ENCODE measurements at regions not wholly inside any gene's neighbourhood (a gene's known extent, or its start where the extent isn't known, plus 50 kb on each side); places are given as distances from the start of the nearest gene placed in this dataset.

DNA sequence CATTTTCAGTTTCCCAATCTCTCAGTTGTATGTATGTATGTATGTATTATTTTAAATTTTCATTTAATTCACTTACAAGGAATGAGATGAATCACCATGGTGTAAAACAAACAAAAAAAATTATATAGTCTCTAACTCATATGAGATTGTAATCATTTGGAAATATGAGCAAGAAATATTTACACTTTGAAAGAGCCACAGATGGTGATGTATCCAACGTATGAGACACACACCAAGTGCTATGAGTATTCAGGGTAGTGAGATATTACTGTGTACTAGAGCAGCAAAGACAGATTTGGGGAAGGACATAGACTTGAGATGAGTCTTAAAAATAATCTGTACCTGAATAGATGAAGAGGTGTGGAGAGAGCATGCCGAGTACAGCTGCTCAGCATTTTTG, 1154.4 kb downstream of the RAPGEF2 start:
- TF ChIP-seq, protein P1, sequence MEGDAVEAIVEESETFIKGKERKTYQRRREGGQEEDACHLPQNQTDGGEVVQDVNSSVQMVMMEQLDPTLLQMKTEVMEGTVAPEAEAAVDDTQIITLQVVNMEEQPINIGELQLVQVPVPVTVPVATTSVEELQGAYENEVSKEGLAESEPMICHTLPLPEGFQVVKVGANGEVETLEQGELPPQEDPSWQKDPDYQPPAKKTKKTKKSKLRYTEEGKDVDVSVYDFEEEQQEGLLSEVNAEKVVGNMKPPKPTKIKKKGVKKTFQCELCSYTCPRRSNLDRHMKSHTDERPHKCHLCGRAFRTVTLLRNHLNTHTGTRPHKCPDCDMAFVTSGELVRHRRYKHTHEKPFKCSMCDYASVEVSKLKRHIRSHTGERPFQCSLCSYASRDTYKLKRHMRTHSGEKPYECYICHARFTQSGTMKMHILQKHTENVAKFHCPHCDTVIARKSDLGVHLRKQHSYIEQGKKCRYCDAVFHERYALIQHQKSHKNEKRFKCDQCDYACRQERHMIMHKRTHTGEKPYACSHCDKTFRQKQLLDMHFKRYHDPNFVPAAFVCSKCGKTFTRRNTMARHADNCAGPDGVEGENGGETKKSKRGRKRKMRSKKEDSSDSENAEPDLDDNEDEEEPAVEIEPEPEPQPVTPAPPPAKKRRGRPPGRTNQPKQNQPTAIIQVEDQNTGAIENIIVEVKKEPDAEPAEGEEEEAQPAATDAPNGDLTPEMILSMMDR (conservative IDR thresholded peaks at IDR 0.05 in 1 of 2, IDR thresholded peaks at IDR 0.05 in 1 of 2; ENCODE audit: low read depth in 1 of 2, low read length in 2 of 2), result no peak
- no peak for TF ChIP-seq EZH2 (IDR thresholded peaks at IDR 0.05; ENCODE audit: low read length, missing control alignments)

All from fibroblast of lung (primary cell).